K562 (cell line): ENCODE measurements at regions not wholly inside any gene's neighbourhood (a gene's known extent, or its start where the extent isn't known, plus 50 kb on each side); places are given as distances from the start of the nearest gene placed in this dataset.
"Not testable (repeated sequence)": the region's sequence is repeated elsewhere in the genome, so short reads cannot be mapped to it uniquely, and the experiment has no call there.

Experiments
- ATAC-seq: fragments of 200-7000 bp; cut with Tn5 transposase; 3 replicates; pipeline ENCODE4 v1.9.1; 2020; ENCODE audit warnings: moderate library complexity
- BruUV-seq: library from RNA; stranded (reverse); fragments of 400-500 nt; replicated peaks from 2 replicates; lab custom pipeline; 2021; lab: Mats Ljungman, UMichigan
- CTCF ChIA-PET: fragments of 300-600 bp; formaldehyde crosslinking; extraction: SDS; loops from one replicate; lab custom pipeline; 2021; ENCODE audit warnings: low intra/inter-chr PET ratio; lab: Yijun Ruan, JAX
- POLR2A ChIA-PET: fragments of 300-600, 350-650 bp; sonication (Branson Sonifier 250); formaldehyde crosslinking; extraction: SDS; loops from one replicate; lab custom pipeline; 2021; ENCODE audit warnings: antibody characterized with exemption, inconsistent platforms; lab: Yijun Ruan, JAX
- DNase-seq, 4 experiments: peaks; one replicate each; pipeline versions ENCODE4 v3.0.0 to v3.0.0-alpha.2; 2011 to 2018; ENCODE audit warnings: low spot score in 3 of 4, mixed read lengths in 3 of 4; ENCODE audit errors: extremely low read depth in 1 of 4
- FAIRE-seq: peaks from 2 replicates; lab custom pipeline; 2011; peaks lifted over from hg19 to GRCh38; lab: Jason Lieb, UNC
- H2AFZ ChIP-seq: 2 replicates; pipeline ENCODE4 v1.6.0; 2011; ENCODE audit warnings: low read depth, low read length, control low read depth, inconsistent platforms
- H3K27ac ChIP-seq: fragments of 200-600 bp; 3 replicates; pipeline ENCODE4 v1.8.0; 2011; ENCODE audit warnings: low read depth, mild to moderate bottlenecking, control low read depth, inconsistent platforms, low read length, moderate library complexity, mixed read lengths; ENCODE audit errors: extremely low read depth
- H3K27me3 ChIP-seq, 2 experiments: fragments of 300-600 bp in 1 of 2; 2 replicates in 1 of 2; 3 replicates in 1 of 2; pipeline versions ENCODE4 v1.6.0 to v1.8.0; 2011; ENCODE audit warnings: inconsistent platforms in 2 of 2, low read length in 2 of 2, mild to moderate bottlenecking in 1 of 2, mixed read lengths in 1 of 2, moderate library complexity in 1 of 2; ENCODE audit not compliant: control insufficient read depth in 2 of 2, insufficient read depth in 2 of 2
- H3K36me3 ChIP-seq: fragments of 300-600 bp; 3 replicates; pipeline ENCODE4 v1.8.0; 2011; ENCODE audit warnings: mild to moderate bottlenecking, low read length, inconsistent platforms; ENCODE audit not compliant: control insufficient read depth, insufficient read depth
- H3K4me1 ChIP-seq, 2 experiments: fragments of 200-600 bp in 1 of 2; replicated peaks in 1 of 2; 2 replicates in 1 of 2; 3 replicates in 1 of 2; pipeline versions ENCODE4 v1.5.1 to v1.8.0; 2011; ENCODE audit warnings: inconsistent platforms in 2 of 2, low read length in 2 of 2, mild to moderate bottlenecking in 1 of 2, mixed read lengths in 1 of 2, moderate library complexity in 1 of 2; ENCODE audit not compliant: control insufficient read depth in 2 of 2, insufficient read depth in 2 of 2
- H3K4me2 ChIP-seq: 2 replicates; pipeline ENCODE4 v1.6.1; 2011; ENCODE audit warnings: low read length, control low read depth, inconsistent platforms, mixed read lengths; ENCODE audit not compliant: insufficient read depth
- H3K4me3 ChIP-seq: fragments of 200-600 bp; sonication (generic), shearing (Covaris generic); 2 replicates; pipeline ENCODE4 v1.5.1; 2016; ENCODE audit warnings: control low read depth, inconsistent platforms
- H3K79me2 ChIP-seq: fragments of 200-600 bp; 3 replicates; pipeline ENCODE4 v1.8.0; 2011; ENCODE audit warnings: low read length, inconsistent platforms; ENCODE audit not compliant: control insufficient read depth, insufficient read depth
- H3K9ac ChIP-seq, 2 experiments: 2 replicates each; pipeline versions ENCODE4 v1.6.0 to v1.6.1; 2011; ENCODE audit warnings: low read depth in 2 of 2, low read length in 2 of 2, control low read depth in 1 of 2, inconsistent platforms in 1 of 2, mild to moderate bottlenecking in 1 of 2, mixed read lengths in 1 of 2; ENCODE audit not compliant: insufficient read depth in 1 of 2
- H3K9me1 ChIP-seq: one replicate; pipeline ENCODE4 v1.6.0; 2011; ENCODE audit warnings: inconsistent platforms, mild to moderate bottlenecking, low read length, moderate library complexity; ENCODE audit not compliant: control insufficient read depth, insufficient read depth
- H3K9me3 ChIP-seq: replicated peaks from 2 replicates; pipeline ENCODE4 v1.5.1; 2011; ENCODE audit warnings: low read depth, low read length, inconsistent platforms; ENCODE audit not compliant: control insufficient read depth, insufficient read depth
- H4K20me1 ChIP-seq: replicated peaks from 2 replicates; pipeline ENCODE4 v1.6.1; 2011; ENCODE audit warnings: low read length, inconsistent platforms, mixed read lengths; ENCODE audit not compliant: control insufficient read depth, insufficient read depth
- ETV5 ChIP-seq: sonication (generic); formaldehyde crosslinking; IDR thresholded peaks from 2 replicates; pipeline ENCODE4 v1.4.0; 2020; ENCODE audit warnings: low read depth, mild to moderate bottlenecking, missing genetic modification reagents
- WGBS: fragments of 100-300 bp; shearing (Covaris generic); methylation state at CpG from one replicate; pipeline ENCODE4 v1.1.6; 2016; ENCODE audit warnings: low coverage, mixed read lengths; ENCODE audit not compliant: insufficient coverage; ENCODE audit errors: missing lambda C conversion rate; 5-methylcytosine and 5-hydroxymethylcytosine counted together
- in situ Hi-C: fragments of 300-500 bp; cut with MboI; formaldehyde crosslinking; loops from 4 replicates; pipeline ENCODE4 v1.15.0; 2018; ENCODE audit warnings: inconsistent platforms, mixed read lengths
- intact Hi-C: fragments of 100-400 bp; cut with micrococcal nuclease; formaldehyde crosslinking; loops from 2 replicates; pipeline ENCODE4 v1.14.2; 2022

DNA sequence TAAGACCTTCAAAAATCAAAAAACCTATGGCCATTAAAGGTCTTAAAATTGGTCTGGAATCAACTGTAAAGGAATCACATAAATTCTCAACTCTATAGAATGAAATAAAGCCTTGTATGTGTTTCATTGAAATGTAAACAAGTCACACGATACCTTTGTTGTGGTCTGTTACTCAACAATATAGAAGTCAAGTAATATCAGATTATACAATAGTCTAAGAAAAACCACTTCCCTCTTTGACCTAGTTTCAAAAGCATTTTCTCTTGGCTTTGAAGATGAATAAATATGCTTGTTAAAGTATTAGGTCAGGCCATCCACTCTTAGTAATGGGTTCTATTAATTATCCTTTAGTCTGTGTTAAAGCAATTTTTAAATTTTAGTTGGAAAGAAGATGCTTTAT lies 79.8 kb upstream of the DIO2 start:
- Histone ChIP-seq H3K36me3 (no peaks in the 10 kb centered on the region), H4K20me1 (no peaks in the 10 kb centered on the region), H3K4me1 (no peaks in the 10 kb centered on the region), H3K9ac (no peak overlapping the region), H3K9me3 (no peaks in the 10 kb centered on the region), H3K9me1 (no peaks in the 10 kb centered on the region), H3K27ac (no peak overlapping the region), H3K27me3 (no peaks in the 10 kb centered on the region), H3K4me3 (no peak overlapping the region), H3K79me2 (no peaks in the 10 kb centered on the region), H2AFZ (no peak overlapping the region), H3K4me2 (no peak overlapping the region)
- intact Hi-C loops = no loop called here
- in situ Hi-C loops = no loop called here
- BruUV-seq = no TSS peak
- WGBS = 0% methylated on average over 1 of the region's 1 CpG
- CTCF ChIA-PET = no interaction called here
- ATAC-seq = no peak
- TF ChIP-seq ETV5 (CRISPR knock-in tag) = no peak
- DNase-seq = no peak
- POLR2A ChIA-PET = no interaction called here
- no peak for FAIRE-seq

DNA sequence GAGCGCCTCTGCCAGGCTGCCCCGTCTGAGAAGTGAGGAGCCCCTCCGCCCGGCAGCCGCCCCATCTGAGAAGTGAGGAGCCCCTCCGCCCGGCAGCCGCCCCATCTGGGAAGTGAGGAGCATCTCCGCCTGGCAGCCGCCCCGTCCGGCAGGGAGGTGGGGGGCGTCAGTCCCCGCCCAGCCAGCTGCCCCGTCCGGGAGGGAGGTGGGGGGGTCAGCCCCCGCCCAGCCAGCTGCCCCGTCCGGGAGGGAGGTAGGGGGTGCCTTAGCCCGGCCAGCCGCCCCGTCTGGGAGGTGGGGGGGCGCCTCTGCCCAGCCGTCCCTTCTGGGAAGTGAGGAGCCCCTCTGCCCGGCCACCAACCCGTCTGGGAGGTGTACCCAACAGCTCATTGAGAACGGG lies 75.4 kb upstream of the DIO2 start:
- H3K9me1 ChIP-seq, H4K20me1 ChIP-seq, H2AFZ ChIP-seq, CTCF ChIA-PET, H3K27ac ChIP-seq, in situ Hi-C loops, ATAC-seq, POLR2A ChIA-PET, H3K79me2 ChIP-seq, H3K9me3 ChIP-seq, intact Hi-C loops, H3K36me3 ChIP-seq, BruUV-seq, FAIRE-seq, H3K4me3 ChIP-seq, DNase-seq, H3K9ac ChIP-seq, H3K4me2 ChIP-seq, H3K27me3 ChIP-seq, H3K4me1 ChIP-seq: not testable (repeated sequence)
- no CpG with 5 or more reads among the region's 27 CpGs for WGBS
